Keratinocyte (primary cell): ENCODE measurements at regions not wholly inside any gene's neighbourhood (a gene's known extent, or its start where the extent isn't known, plus 50 kb on each side); places are given as distances from the start of the nearest gene placed in this dataset.

ENCODE experiments used
- DNase-seq: peaks from one replicate; pipeline ENCODE4 v3.0.0-alpha.2; 2011; ENCODE audit warnings: low read depth, missing footprints, low spot score
- FAIRE-seq: peaks from 2 replicates; lab custom pipeline; 2011; peaks lifted over from hg19 to GRCh38; lab: Jason Lieb, UNC
- H2AFZ ChIP-seq: 2 replicates; pipeline ENCODE4 v1.6.0; 2012; ENCODE audit warnings: low read length, control low read depth, inconsistent platforms; ENCODE audit not compliant: control insufficient read depth
- H3K27ac ChIP-seq: 2 replicates; pipeline ENCODE4 v1.5.1; 2011; ENCODE audit warnings: low read length; ENCODE audit not compliant: control insufficient read depth, insufficient read depth
- H3K27me3 ChIP-seq: 3 replicates; pipeline ENCODE4 v1.6.0; 2011; ENCODE audit warnings: low read length; ENCODE audit not compliant: control insufficient read depth, insufficient read depth; ENCODE audit errors: extremely low read depth
- H3K36me3 ChIP-seq, 2 experiments: 2 replicates in 1 of 2; 3 replicates in 1 of 2; pipeline ENCODE4 v1.5.1; 2011; ENCODE audit warnings: low read length in 2 of 2, mild to moderate bottlenecking in 1 of 2; ENCODE audit not compliant: control insufficient read depth in 2 of 2, insufficient read depth in 2 of 2; ENCODE audit errors: extremely low read depth in 1 of 2
- H3K4me1 ChIP-seq: 3 replicates; pipeline ENCODE4 v1.5.1; 2011; ENCODE audit warnings: low read length; ENCODE audit not compliant: control insufficient read depth, insufficient read depth; ENCODE audit errors: extremely low read depth
- H3K4me2 ChIP-seq: 3 replicates; pipeline ENCODE4 v1.6.0; 2011; ENCODE audit warnings: low read depth, low read length; ENCODE audit not compliant: control insufficient read depth, insufficient read depth; ENCODE audit errors: extremely low read depth
- H3K4me3 ChIP-seq, 3 experiments: fragments of 200-600 bp in 1 of 3; sonication (generic) in 1 of 3; 2 replicates in 2 of 3; 3 replicates in 1 of 3; pipeline ENCODE4 v1.5.1; 2011 to 2016; ENCODE audit warnings: low read length in 3 of 3, mild to moderate bottlenecking in 3 of 3, control low read depth in 2 of 3, inconsistent platforms in 1 of 3, low read depth in 1 of 3, mixed read lengths in 1 of 3, mixed run types in 1 of 3, moderate library complexity in 1 of 3; ENCODE audit not compliant: control insufficient read depth in 2 of 3, insufficient read depth in 2 of 3; ENCODE audit errors: extremely low read depth in 1 of 3
- H3K79me2 ChIP-seq: 2 replicates; pipeline ENCODE4 v1.6.0; 2012; ENCODE audit warnings: low read length; ENCODE audit not compliant: control insufficient read depth, insufficient read depth
- H3K9ac ChIP-seq: 3 replicates; pipeline ENCODE4 v1.6.0; 2011; ENCODE audit warnings: low read length; ENCODE audit not compliant: control insufficient read depth, insufficient read depth; ENCODE audit errors: extremely low read depth
- H3K9me1 ChIP-seq: 3 replicates; pipeline ENCODE4 v1.6.0; 2011; ENCODE audit warnings: low read length; ENCODE audit not compliant: control insufficient read depth, insufficient read depth; ENCODE audit errors: extremely low read depth
- H3K9me3 ChIP-seq: 2 replicates; pipeline ENCODE4 v1.5.1; 2012; ENCODE audit warnings: low read depth, low read length; ENCODE audit not compliant: control insufficient read depth
- H4K20me1 ChIP-seq: 3 replicates; pipeline ENCODE4 v1.6.0; 2011; ENCODE audit warnings: low read length; ENCODE audit not compliant: control insufficient read depth, insufficient read depth; ENCODE audit errors: extremely low read depth
- EZH2 ChIP-seq: IDR thresholded peaks from one replicate; pipeline ENCODE4 v1.6.1; 2012; ENCODE audit warnings: inconsistent platforms, mild to moderate bottlenecking, low read length, moderate library complexity
- dilution Hi-C: fragments of 300-500 bp; cut with MboI; formaldehyde crosslinking; loops from one replicate; pipeline ENCODE4 v1.7.0; 2020; ENCODE audit warnings: low sequenced_read_pairs; ENCODE audit not compliant: extremely low pct_ligation_motif_present
- TF ChIP-seq, protein P1 (sequence below), 3 experiments: IDR thresholded peaks in 1 of 3; conservative IDR thresholded peaks in 1 of 3; optimal IDR thresholded peaks in 1 of 3; 2 replicates in 2 of 3; 3 replicates in 1 of 3; pipeline versions ENCODE3 to v1.5.1; 2011; ENCODE audit warnings: low read length in 3 of 3, mild to moderate bottlenecking in 3 of 3, moderate library complexity in 2 of 3, control low read depth in 1 of 3, inconsistent platforms in 1 of 3; ENCODE audit not compliant: insufficient read depth in 2 of 3; ENCODE audit errors: extremely low read depth in 1 of 3

DNA sequence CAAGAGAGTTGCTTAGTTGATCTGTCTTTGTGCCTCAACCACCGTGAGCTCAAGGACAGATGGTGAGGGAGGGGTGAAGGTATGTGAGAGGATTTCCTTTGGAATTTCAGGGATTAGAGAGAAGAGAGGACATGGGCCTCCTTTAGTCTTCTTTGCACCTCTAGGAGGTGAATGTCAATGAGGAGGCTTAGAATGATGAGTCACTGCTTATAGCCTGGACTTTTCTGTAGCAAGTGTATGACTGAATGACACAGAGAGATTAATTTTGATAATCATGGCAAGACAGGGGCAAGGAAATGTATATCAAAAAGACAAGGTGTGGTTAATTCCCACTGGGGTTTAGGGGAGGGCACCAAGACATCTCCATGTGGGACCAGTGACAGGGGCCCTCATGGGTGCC lies 947.3 kb upstream of the TENM4 start:
- Histone ChIP-seq H3K79me2 (no peaks in the 10 kb centered on the region), H3K4me1 (no peaks in the 10 kb centered on the region), H2AFZ (no peak overlapping the region), H3K9me1 (no peaks in the 10 kb centered on the region), H3K36me3 (no peaks in the 10 kb centered on the region), H3K27me3 (no peaks in the 10 kb centered on the region), H4K20me1 (no peaks in the 10 kb centered on the region), H3K9ac (no peak overlapping the region), H3K27ac (no peak overlapping the region), H3K4me3 (no peak overlapping the region), H3K4me2 (no peak overlapping the region), H3K9me3 (no peaks in the 10 kb centered on the region)
- FAIRE-seq = no peak
- dilution Hi-C loops = no loop called here
- DNase-seq = no peak
- TF ChIP-seq, protein P1, sequence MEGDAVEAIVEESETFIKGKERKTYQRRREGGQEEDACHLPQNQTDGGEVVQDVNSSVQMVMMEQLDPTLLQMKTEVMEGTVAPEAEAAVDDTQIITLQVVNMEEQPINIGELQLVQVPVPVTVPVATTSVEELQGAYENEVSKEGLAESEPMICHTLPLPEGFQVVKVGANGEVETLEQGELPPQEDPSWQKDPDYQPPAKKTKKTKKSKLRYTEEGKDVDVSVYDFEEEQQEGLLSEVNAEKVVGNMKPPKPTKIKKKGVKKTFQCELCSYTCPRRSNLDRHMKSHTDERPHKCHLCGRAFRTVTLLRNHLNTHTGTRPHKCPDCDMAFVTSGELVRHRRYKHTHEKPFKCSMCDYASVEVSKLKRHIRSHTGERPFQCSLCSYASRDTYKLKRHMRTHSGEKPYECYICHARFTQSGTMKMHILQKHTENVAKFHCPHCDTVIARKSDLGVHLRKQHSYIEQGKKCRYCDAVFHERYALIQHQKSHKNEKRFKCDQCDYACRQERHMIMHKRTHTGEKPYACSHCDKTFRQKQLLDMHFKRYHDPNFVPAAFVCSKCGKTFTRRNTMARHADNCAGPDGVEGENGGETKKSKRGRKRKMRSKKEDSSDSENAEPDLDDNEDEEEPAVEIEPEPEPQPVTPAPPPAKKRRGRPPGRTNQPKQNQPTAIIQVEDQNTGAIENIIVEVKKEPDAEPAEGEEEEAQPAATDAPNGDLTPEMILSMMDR (optimal IDR thresholded peaks at IDR 0.05 in 1 of 3, IDR thresholded peaks at IDR 0.05 in 1 of 3, conservative IDR thresholded peaks at IDR 0.05 in 1 of 3; ENCODE audit: extremely low read depth in 1 of 3, insufficient read depth in 2 of 3, low read length in 3 of 3) = no peak
- no peak for TF ChIP-seq EZH2

DNA sequence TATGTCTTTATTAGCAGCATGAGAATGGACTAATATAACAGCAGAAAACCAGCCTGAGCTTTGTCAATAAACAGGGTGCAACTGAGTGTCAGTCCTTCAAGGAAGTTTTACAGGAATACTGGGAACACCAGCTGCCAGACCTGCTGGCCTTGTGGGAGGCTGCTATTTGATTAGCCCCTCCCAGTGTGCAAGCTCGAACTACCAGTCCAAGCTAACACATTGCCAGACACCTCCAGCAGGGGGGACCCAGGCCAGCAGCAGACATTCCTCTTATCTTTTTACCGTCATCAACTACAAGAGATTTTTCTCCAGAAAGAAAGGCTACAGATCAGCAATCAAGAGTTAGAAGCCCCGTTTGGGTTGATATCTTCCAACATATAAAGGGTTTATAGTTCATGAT lies 942.8 kb upstream of the TENM4 start:
- no peaks in the 10 kb centered on the region for H3K27me3 ChIP-seq
- DNase-seq (no peak), FAIRE-seq (no peak)
- no peaks in the 10 kb centered on the region for H3K4me1 ChIP-seq
- H3K36me3 ChIP-seq = no peaks in the 10 kb centered on the region
- no peak overlapping the region for H2AFZ ChIP-seq
- H3K27ac ChIP-seq = no peak overlapping the region
- no peaks in the 10 kb centered on the region for H4K20me1 ChIP-seq
- no peak overlapping the region for H3K4me2 ChIP-seq
- H3K4me3 ChIP-seq = no peak overlapping the region
- TF ChIP-seq EZH2 = no peak
- TF ChIP-seq, protein P1 (optimal IDR thresholded peaks at IDR 0.05 in 1 of 3, IDR thresholded peaks at IDR 0.05 in 1 of 3, conservative IDR thresholded peaks at IDR 0.05 in 1 of 3; ENCODE audit: extremely low read depth in 1 of 3, insufficient read depth in 2 of 3, low read length in 3 of 3) = no peak
- H3K9ac ChIP-seq = no peak overlapping the region
- no peaks in the 10 kb centered on the region for H3K79me2 ChIP-seq
- dilution Hi-C loops = no loop called here
- H3K9me3 ChIP-seq = no peaks in the 10 kb centered on the region
- no peaks in the 10 kb centered on the region for H3K9me1 ChIP-seq
